Activated naive CD4-positive, alpha-beta T cell treated with anti-CD3 and anti-CD28 coated beads, Interleukin-2, amount 10 ng/mL, durations not matched to agents 7 days and 5 days (primary cell): ENCODE measurements at regions not wholly inside any gene's neighbourhood (a gene's known extent, or its start where the extent isn't known, plus 50 kb on each side); places are given as distances from the start of the nearest gene placed in this dataset.

Experiments
- CTCF ChIA-PET: fragments of 350-600 bp; sonication (Branson Sonifier 250); formaldehyde crosslinking; loops from one replicate; lab custom pipeline; 2021; ENCODE audit warnings: antibody characterized with exemption; lab: Charles Lee
- DNase-seq: peaks from one replicate; pipeline ENCODE4 v3.0.0-alpha.2; 2020
- H3K27ac Mint-ChIP-seq: one replicate; pipeline ENCODE4 v1.8.0; 2021; ENCODE audit warnings: mild to moderate bottlenecking, moderate library complexity, mixed read lengths
- H3K27me3 Mint-ChIP-seq: one replicate; pipeline ENCODE4 v1.8.0; 2021; ENCODE audit warnings: mild to moderate bottlenecking, mixed read lengths
- H3K36me3 Mint-ChIP-seq: one replicate; pipeline ENCODE4 v1.8.0; 2021; ENCODE audit warnings: mixed read lengths
- H3K4me1 Mint-ChIP-seq: one replicate; pipeline ENCODE4 v1.8.0; 2021; ENCODE audit warnings: mixed read lengths
- H3K4me3 Mint-ChIP-seq: one replicate; pipeline ENCODE4 v1.8.0; 2021; ENCODE audit warnings: mild to moderate bottlenecking, moderate library complexity, mixed read lengths
- H3K9me3 Mint-ChIP-seq: one replicate; pipeline ENCODE4 v1.8.0; 2021; ENCODE audit warnings: mixed read lengths

GRCh38 chr22:27671413-27671935 is 130.1 kb downstream of the MN1 start:
- H3K27me3 Mint-ChIP-seq: peaks cover 18% of the 10 kb centered on the region
- H3K9me3 Mint-ChIP-seq: peaks cover 2% of the 10 kb centered on the region
- no peaks in the 10 kb centered on the region for H3K4me1 Mint-ChIP-seq
- DNase-seq: no peak
- CTCF ChIA-PET: no interaction called here
- no peaks in the 10 kb centered on the region for H3K36me3 Mint-ChIP-seq
- no peak overlapping the region for H3K4me3 Mint-ChIP-seq
- H3K27ac Mint-ChIP-seq: no peak overlapping the region

GRCh38 chr22:27672721-27673418 is 128.7 kb downstream of the MN1 start:
- Mint-ChIP-seq H3K36me3 (no peaks in the 10 kb centered on the region), H3K9me3 (no peaks in the 10 kb centered on the region), H3K4me3 (no peak overlapping the region), H3K27me3 (peaks cover 18% of the 10 kb centered on the region), H3K4me1 (no peaks in the 10 kb centered on the region), H3K27ac (no peak overlapping the region)
- CTCF ChIA-PET: no interaction called here
- DNase-seq: no peak

DNA sequence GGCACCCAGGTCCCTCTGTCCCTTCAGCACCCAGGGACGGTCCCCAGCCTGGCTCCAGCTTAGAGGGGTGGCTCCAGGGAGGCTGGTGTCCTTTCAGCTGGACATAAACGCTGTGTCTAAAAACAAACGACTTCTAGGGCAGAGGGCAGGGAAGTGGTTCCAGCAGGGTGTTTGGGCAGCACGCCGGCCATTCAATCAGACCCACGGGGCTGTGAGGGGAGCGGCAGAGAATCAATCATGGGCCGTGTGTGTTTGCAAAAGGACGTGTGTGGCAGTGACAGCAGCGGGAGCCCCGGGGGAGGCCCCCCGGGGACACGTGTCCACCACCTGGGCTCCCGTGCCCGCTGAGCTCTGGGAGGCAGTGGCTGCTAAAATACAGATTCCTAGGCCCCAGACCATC is 127.7 kb downstream of the MN1 start:
- H3K9me3 Mint-ChIP-seq: no peaks in the 10 kb centered on the region
- H3K27ac Mint-ChIP-seq: no peak overlapping the region
- CTCF ChIA-PET: no interaction called here
- no peak overlapping the region for H3K4me3 Mint-ChIP-seq
- no peaks in the 10 kb centered on the region for H3K4me1 Mint-ChIP-seq
- DNase-seq: no peak
- H3K27me3 Mint-ChIP-seq: peaks cover 15% of the 10 kb centered on the region
- no peaks in the 10 kb centered on the region for H3K36me3 Mint-ChIP-seq

DNA sequence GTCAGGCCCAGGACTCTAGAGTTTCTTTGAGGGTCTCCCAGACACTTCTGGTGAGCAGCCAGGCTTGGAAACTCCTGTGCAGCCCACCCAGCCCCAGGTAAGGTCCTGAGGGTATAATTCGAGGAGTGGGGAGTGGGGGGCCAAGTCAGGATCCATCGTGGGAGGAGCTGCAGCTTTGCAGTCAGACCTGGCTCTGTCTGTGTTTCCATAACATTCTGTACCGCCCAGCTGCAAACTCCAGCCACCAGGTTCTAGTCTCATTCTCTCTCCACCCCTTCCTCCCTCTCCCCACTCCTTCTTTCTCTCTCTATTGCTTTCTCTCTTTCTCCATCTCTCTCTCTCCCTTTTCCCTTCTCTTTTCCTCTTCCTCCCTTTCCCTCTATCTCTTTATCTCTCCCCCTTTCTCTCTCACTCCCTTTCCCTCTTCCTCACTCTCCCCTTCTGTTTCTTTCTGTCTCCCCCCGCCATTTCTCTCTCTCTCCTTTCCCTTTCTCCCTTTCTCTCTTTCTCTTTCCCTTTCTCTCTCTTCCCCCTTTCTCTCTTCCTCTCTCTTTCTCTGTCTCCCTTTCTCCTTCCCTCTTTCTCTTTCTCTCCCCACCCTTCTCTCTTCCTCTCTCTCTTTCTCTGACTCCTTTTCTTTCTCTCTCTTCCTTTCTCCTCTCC is 127.2 kb downstream of the MN1 start:
- H3K4me3 Mint-ChIP-seq: no peak overlapping the region
- no peaks in the 10 kb centered on the region for H3K36me3 Mint-ChIP-seq
- H3K4me1 Mint-ChIP-seq: no peaks in the 10 kb centered on the region
- peaks cover 14% of the 10 kb centered on the region for H3K27me3 Mint-ChIP-seq
- no peaks in the 10 kb centered on the region for H3K9me3 Mint-ChIP-seq
- DNase-seq: no peak
- CTCF ChIA-PET: no interaction called here
- no peak overlapping the region for H3K27ac Mint-ChIP-seq

DNA sequence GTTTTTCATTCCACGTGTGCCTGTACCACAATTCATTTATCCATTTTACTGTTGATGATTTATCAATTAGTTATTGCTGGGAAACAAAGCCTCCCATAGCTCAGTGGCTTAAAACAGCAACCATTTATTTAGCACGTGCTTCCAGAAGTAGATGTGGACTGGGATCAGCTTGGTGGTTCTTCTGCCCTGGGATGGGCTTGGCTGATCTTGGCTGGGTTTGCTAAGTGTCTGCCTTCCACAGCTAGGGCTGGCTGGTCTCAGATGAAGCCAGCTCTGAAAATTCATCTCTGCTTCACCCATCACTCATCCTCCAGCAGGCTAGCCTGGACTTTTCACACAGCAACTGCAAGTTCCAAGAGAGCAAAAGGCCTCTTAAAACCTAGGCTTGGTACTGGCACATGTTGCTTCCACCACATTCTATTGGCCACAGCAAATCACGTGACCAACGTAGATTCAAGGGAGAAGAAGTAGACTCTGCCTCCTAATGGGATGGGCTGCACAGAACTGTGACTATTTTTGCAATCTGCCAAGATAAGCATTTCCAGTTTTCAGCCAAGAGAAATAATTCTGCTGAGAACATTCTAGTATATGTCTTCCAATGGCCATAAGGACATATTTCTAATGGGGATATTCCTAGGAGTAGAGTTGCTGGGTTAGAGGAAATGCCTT is 124.9 kb downstream of the MN1 start:
- no peaks in the 10 kb centered on the region for H3K27me3 Mint-ChIP-seq
- H3K9me3 Mint-ChIP-seq: no peaks in the 10 kb centered on the region
- H3K36me3 Mint-ChIP-seq: no peaks in the 10 kb centered on the region
- H3K27ac Mint-ChIP-seq: no peak overlapping the region
- CTCF ChIA-PET: no interaction called here
- DNase-seq: no peak
- H3K4me3 Mint-ChIP-seq: no peak overlapping the region
- H3K4me1 Mint-ChIP-seq: no peaks in the 10 kb centered on the region

- DNase-seq: no peak
- Mint-ChIP-seq H3K27me3 (no peaks in the 10 kb centered on the region), H3K4me3 (no peak overlapping the region), H3K9me3 (no peaks in the 10 kb centered on the region), H3K27ac (no peak overlapping the region), H3K4me1 (no peaks in the 10 kb centered on the region), H3K36me3 (no peaks in the 10 kb centered on the region)
- CTCF ChIA-PET: no interaction called here
Observed at GRCh38 chr22:27677905-27678458, 123.6 kb downstream of the MN1 start.

GRCh38 chr22:27679176-27679575 is 122.4 kb downstream of the MN1 start:
- no peaks in the 10 kb centered on the region for H3K36me3 Mint-ChIP-seq
- no peaks in the 10 kb centered on the region for H3K4me1 Mint-ChIP-seq
- H3K4me3 Mint-ChIP-seq: no peak overlapping the region
- CTCF ChIA-PET: no interaction called here
- no peaks in the 10 kb centered on the region for H3K9me3 Mint-ChIP-seq
- H3K27me3 Mint-ChIP-seq: no peaks in the 10 kb centered on the region
- no peak for DNase-seq
- H3K27ac Mint-ChIP-seq: no peak overlapping the region

GRCh38 chr22:27679693-27680488 is 121.7 kb downstream of the MN1 start:
- Mint-ChIP-seq H3K36me3 (no peaks in the 10 kb centered on the region), H3K27me3 (no peaks in the 10 kb centered on the region), H3K4me3 (no peak overlapping the region), H3K27ac (no peak overlapping the region), H3K4me1 (no peaks in the 10 kb centered on the region), H3K9me3 (no peaks in the 10 kb centered on the region)
- CTCF ChIA-PET: no interaction called here
- DNase-seq: no peak

DNA sequence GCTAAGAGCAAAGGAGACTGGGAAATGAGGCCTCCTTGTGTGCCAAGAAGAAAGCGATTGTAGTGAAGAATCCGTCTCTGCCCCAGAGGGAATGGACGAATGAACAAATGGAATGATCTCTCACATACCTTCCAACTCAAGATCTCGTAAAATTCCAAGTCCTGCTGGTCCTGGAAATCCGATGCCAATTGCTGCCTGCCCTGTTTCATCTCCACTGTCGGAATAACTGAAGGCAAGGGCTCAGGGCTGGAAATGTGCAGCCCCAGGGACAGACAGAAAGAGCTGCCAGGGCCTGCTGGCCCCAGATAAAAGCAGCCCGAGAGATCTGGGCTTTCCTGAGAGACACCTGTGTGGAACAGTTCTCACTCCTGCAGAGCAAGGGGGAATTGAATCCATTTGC is 120.9 kb downstream of the MN1 start:
- no peak for DNase-seq
- H3K4me3 Mint-ChIP-seq: no peak overlapping the region
- no peak overlapping the region for H3K27ac Mint-ChIP-seq
- no peaks in the 10 kb centered on the region for H3K9me3 Mint-ChIP-seq
- CTCF ChIA-PET: no interaction called here
- H3K27me3 Mint-ChIP-seq: no peaks in the 10 kb centered on the region
- no peaks in the 10 kb centered on the region for H3K36me3 Mint-ChIP-seq
- H3K4me1 Mint-ChIP-seq: no peaks in the 10 kb centered on the region

GRCh38 chr22:27681037-27681436 is 120.5 kb downstream of the MN1 start:
- Mint-ChIP-seq H3K27me3 (no peaks in the 10 kb centered on the region), H3K4me3 (no peak overlapping the region), H3K4me1 (no peaks in the 10 kb centered on the region), H3K36me3 (no peaks in the 10 kb centered on the region), H3K27ac (no peak overlapping the region), H3K9me3 (no peaks in the 10 kb centered on the region)
- DNase-seq: no peak
- CTCF ChIA-PET: no interaction called here

- H3K27me3 Mint-ChIP-seq: no peaks in the 10 kb centered on the region
- CTCF ChIA-PET: no interaction called here
- no peaks in the 10 kb centered on the region for H3K9me3 Mint-ChIP-seq
- H3K4me1 Mint-ChIP-seq: no peaks in the 10 kb centered on the region
- no peaks in the 10 kb centered on the region for H3K36me3 Mint-ChIP-seq
- no peak for DNase-seq
- no peak overlapping the region for H3K4me3 Mint-ChIP-seq
- no peak overlapping the region for H3K27ac Mint-ChIP-seq
Observed at GRCh38 chr22:27682437-27682836, 119.1 kb downstream of the MN1 start.

DNA sequence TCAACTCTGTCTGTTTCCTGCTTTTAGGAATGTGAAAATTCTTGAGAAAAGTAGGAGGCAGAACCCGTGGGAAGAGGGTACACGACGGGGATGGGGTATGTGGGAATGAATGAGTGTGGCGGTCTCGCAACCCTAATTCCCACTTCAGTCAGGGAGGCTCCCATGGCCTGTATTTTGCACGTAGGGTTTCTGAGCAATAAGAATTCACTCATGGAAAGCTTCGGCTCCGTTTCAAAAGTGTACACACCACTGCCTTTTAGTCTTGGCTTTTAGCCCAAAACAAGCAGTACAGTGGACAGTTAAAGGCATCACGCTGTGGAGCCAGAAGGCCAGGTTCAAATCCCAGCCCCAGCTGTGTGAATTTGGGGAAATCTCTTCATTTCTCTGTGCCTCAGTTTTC is 116.7 kb downstream of the MN1 start:
- CTCF ChIA-PET: no interaction called here
- H3K9me3 Mint-ChIP-seq: no peaks in the 10 kb centered on the region
- H3K27ac Mint-ChIP-seq: no peak overlapping the region
- no peaks in the 10 kb centered on the region for H3K36me3 Mint-ChIP-seq
- no peaks in the 10 kb centered on the region for H3K27me3 Mint-ChIP-seq
- H3K4me1 Mint-ChIP-seq: no peaks in the 10 kb centered on the region
- DNase-seq: no peak
- H3K4me3 Mint-ChIP-seq: no peak overlapping the region

DNA sequence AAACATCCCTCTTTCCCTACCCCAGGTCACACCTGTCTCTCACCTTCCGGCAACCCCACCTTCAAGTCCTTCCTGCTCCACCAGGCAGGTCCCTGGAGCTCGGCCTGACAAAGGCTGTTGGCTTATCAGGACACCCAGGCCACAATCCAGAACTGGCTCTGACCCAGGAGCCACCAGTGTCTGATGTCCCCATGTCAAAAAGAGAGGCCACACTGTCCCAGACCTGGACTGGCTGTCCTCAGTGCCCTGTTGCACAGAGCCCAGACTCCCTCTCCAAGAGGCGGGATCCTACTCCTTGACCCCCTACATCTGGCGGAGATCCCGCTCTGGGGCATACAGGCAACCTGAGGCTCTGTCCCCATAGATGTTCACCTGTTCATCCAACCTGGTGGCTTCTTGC is 116.0 kb downstream of the MN1 start:
- no peak for DNase-seq
- no peak overlapping the region for H3K4me3 Mint-ChIP-seq
- no peaks in the 10 kb centered on the region for H3K36me3 Mint-ChIP-seq
- H3K9me3 Mint-ChIP-seq: no peaks in the 10 kb centered on the region
- no peak overlapping the region for H3K27ac Mint-ChIP-seq
- CTCF ChIA-PET: no interaction called here
- H3K4me1 Mint-ChIP-seq: no peaks in the 10 kb centered on the region
- H3K27me3 Mint-ChIP-seq: no peaks in the 10 kb centered on the region

DNA sequence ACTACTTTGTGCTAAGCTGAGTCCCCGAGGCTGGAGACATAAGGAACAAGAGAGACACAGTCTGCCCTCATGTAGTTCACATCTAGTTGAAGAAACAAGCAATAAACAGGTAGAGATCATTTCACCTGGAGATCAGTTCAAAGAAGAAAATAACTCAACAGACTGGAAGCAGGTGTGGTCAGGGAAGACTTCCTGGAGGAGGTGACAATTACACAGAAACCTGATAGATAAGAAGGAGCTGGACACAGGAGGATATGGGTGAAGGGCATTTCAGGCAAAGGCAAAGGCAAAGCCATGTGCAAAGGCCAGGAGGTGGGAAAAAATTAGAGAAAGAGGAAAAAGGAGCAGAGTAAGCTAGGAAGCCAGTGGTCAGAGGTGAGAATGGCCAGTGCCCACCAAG is 115.6 kb downstream of the MN1 start:
- Mint-ChIP-seq H3K27ac (no peak overlapping the region), H3K4me3 (no peak overlapping the region), H3K4me1 (no peaks in the 10 kb centered on the region), H3K9me3 (no peaks in the 10 kb centered on the region), H3K36me3 (no peaks in the 10 kb centered on the region), H3K27me3 (no peaks in the 10 kb centered on the region)
- CTCF ChIA-PET: no interaction called here
- DNase-seq: no peak
